ENCODE measurements at regions not wholly inside any gene's neighbourhood (a gene's known extent, or its start where the extent isn't known, plus 50 kb on each side); places are given as distances from the start of the nearest gene placed in this dataset.
A peak's percentile ranks its signal among the peaks of the same experiment; 100 is the strongest.

- no peak for DNase-seq
Measured at GRCh38 chr1:87196110-87196827, 132.4 kb upstream of the LMO4 start.

GRCh38 chr1:87197156-87197555 is 131.5 kb upstream of the LMO4 start:
- no peak for DNase-seq

- no peak for DNase-seq
Measured at GRCh38 chr1:87197641-87198040, 131.0 kb upstream of the LMO4 start.

GRCh38 chr1:87200875-87201638 is 127.6 kb upstream of the LMO4 start:
- peak; percentile 61 to 94 (median 80) for DNase-seq

GRCh38 chr1:87201768-87202167 is 126.9 kb upstream of the LMO4 start:
- DNase-seq = no peak

GRCh38 chr1:87202451-87202850 is 126.2 kb upstream of the LMO4 start:
- DNase-seq = no peak

GRCh38 chr1:87202922-87203655 is 125.6 kb upstream of the LMO4 start:
- DNase-seq = no peak

GRCh38 chr1:87203904-87204303 is 124.8 kb upstream of the LMO4 start:
- no peak for DNase-seq

- no peak for DNase-seq
Measured at GRCh38 chr1:87204441-87204840, 124.2 kb upstream of the LMO4 start.

- peak in 1 of 3 experiments; percentile 8 for DNase-seq
Measured at GRCh38 chr1:87204921-87205320, 123.8 kb upstream of the LMO4 start.

GRCh38 chr1:87206044-87206831 is 122.4 kb upstream of the LMO4 start:
- no peak for DNase-seq

- DNase-seq = no peak
Measured at GRCh38 chr1:87208080-87208479, 120.6 kb upstream of the LMO4 start.

- no peak for DNase-seq
Measured at GRCh38 chr1:87208931-87209330, 119.7 kb upstream of the LMO4 start.

- DNase-seq = no peak
Measured at GRCh38 chr1:87210151-87210550, 118.5 kb upstream of the LMO4 start.

- DNase-seq = no peak
Measured at GRCh38 chr1:87212431-87213134, 116.1 kb upstream of the LMO4 start.

- no peak for DNase-seq
Measured at GRCh38 chr1:87213135-87213515, 115.6 kb upstream of the LMO4 start.

- DNase-seq = no peak
Measured at GRCh38 chr1:87215592-87215991, 113.1 kb upstream of the LMO4 start.

GRCh38 chr1:87218618-87219017 is 110.1 kb upstream of the LMO4 start:
- no peak for DNase-seq

GRCh38 chr1:87219141-87219540 is 109.5 kb upstream of the LMO4 start:
- no peak for DNase-seq

GRCh38 chr1:87219626-87220025 is 109.1 kb upstream of the LMO4 start:
- no peak for DNase-seq

GRCh38 chr1:87220993-87221392 is 107.7 kb upstream of the LMO4 start:
- DNase-seq = no peak

- DNase-seq = no peak
Measured at GRCh38 chr1:87224201-87224600, 104.5 kb upstream of the LMO4 start.
